Type B pancreatic cell (in vitro differentiated cells): ENCODE measurements at regions not wholly inside any gene's neighbourhood (a gene's known extent, or its start where the extent isn't known, plus 50 kb on each side); places are given as distances from the start of the nearest gene placed in this dataset.

Source experiments
- DNase-seq: peaks from one replicate; pipeline ENCODE4 v3.0.0; 2021; ENCODE audit warnings: mixed read lengths; ENCODE audit not compliant: unreplicated experiment; ENCODE audit errors: extremely low spot score
- H3K27ac Mint-ChIP-seq: 2 replicates; pipeline ENCODE4 v1.8.0; 2021; ENCODE audit warnings: mild to moderate bottlenecking, mixed read lengths
- H3K27me3 Mint-ChIP-seq: 2 replicates; pipeline ENCODE4 v1.8.0; 2021; ENCODE audit warnings: mixed read lengths
- H3K36me3 Mint-ChIP-seq: 2 replicates; pipeline ENCODE4 v1.8.0; 2021; ENCODE audit warnings: mixed read lengths
- H3K4me1 Mint-ChIP-seq: one replicate; pipeline ENCODE4 v1.8.0; 2021; ENCODE audit warnings: mixed read lengths; ENCODE audit not compliant: unreplicated experiment
- H3K4me3 Mint-ChIP-seq: 2 replicates; pipeline ENCODE4 v1.8.0; 2021; ENCODE audit warnings: mild to moderate bottlenecking, mixed read lengths
- H3K9me3 Mint-ChIP-seq: 2 replicates; pipeline ENCODE4 v1.8.0; 2021; ENCODE audit warnings: mixed read lengths
- TF ChIP-seq, protein P1 (sequence below): fragments of 200-600 bp; sonication (generic); conservative IDR thresholded peaks from 2 replicates; pipeline ENCODE4 v1.5.0; 2021; ENCODE audit warnings: antibody characterized with exemption, mild to moderate bottlenecking

- no peaks in the 10 kb centered on the region for H3K36me3 Mint-ChIP-seq
Observed at GRCh38 chr3:83302091-83302490, 1540.6 kb upstream of the GBE1 start.

GRCh38 chr3:83317605-83318004, 1556.2 kb upstream of the GBE1 start:
- TF ChIP-seq, protein P1, sequence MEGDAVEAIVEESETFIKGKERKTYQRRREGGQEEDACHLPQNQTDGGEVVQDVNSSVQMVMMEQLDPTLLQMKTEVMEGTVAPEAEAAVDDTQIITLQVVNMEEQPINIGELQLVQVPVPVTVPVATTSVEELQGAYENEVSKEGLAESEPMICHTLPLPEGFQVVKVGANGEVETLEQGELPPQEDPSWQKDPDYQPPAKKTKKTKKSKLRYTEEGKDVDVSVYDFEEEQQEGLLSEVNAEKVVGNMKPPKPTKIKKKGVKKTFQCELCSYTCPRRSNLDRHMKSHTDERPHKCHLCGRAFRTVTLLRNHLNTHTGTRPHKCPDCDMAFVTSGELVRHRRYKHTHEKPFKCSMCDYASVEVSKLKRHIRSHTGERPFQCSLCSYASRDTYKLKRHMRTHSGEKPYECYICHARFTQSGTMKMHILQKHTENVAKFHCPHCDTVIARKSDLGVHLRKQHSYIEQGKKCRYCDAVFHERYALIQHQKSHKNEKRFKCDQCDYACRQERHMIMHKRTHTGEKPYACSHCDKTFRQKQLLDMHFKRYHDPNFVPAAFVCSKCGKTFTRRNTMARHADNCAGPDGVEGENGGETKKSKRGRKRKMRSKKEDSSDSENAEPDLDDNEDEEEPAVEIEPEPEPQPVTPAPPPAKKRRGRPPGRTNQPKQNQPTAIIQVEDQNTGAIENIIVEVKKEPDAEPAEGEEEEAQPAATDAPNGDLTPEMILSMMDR = no peak
- no peak for DNase-seq
- no peak overlapping the region for H3K27ac Mint-ChIP-seq
- no peaks in the 10 kb centered on the region for H3K36me3 Mint-ChIP-seq
- no peaks in the 10 kb centered on the region for H3K9me3 Mint-ChIP-seq
- H3K4me3 Mint-ChIP-seq = no peak overlapping the region
- H3K27me3 Mint-ChIP-seq = no peaks in the 10 kb centered on the region
- no peaks in the 10 kb centered on the region for H3K4me1 Mint-ChIP-seq

More at GRCh38 chr3:83302091-83302490, 1540.6 kb upstream of the GBE1 start:
- Mint-ChIP-seq H3K27me3 (no peaks in the 10 kb centered on the region), H3K4me3 (no peak overlapping the region), H3K9me3 (no peaks in the 10 kb centered on the region), H3K4me1 (no peaks in the 10 kb centered on the region), H3K27ac (no peak overlapping the region)
- TF ChIP-seq, protein P1 = no peak
- DNase-seq = no peak

- no peak overlapping the region for H3K27ac Mint-ChIP-seq
- TF ChIP-seq, protein P1 = no peak
- H3K27me3 Mint-ChIP-seq = no peaks in the 10 kb centered on the region
- no peaks in the 10 kb centered on the region for H3K4me1 Mint-ChIP-seq
- H3K4me3 Mint-ChIP-seq = no peak overlapping the region
- no peak for DNase-seq
- no peaks in the 10 kb centered on the region for H3K9me3 Mint-ChIP-seq
- no peaks in the 10 kb centered on the region for H3K36me3 Mint-ChIP-seq
Observed at GRCh38 chr3:83320726-83321125, 1559.3 kb upstream of the GBE1 start.

DNA sequence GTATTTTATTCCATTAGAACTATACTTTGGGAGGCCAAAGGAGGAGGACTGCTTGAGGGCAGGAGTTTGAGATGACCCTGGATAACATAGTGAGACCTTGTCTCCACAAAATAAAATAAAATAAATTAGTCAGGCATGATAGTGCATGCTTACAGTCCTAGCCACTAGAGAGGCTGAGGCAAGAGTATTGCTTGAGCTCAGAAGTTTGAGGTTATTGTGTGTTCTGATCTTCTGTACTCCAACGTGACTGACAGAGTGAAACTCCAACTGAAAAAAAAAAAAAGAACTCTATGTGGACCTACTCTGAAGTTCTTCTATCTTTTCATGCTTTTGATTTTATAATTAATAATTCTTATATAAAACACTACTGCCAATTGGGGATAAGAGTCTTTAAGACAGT, 1560.0 kb upstream of the GBE1 start:
- no peak for DNase-seq

DNA sequence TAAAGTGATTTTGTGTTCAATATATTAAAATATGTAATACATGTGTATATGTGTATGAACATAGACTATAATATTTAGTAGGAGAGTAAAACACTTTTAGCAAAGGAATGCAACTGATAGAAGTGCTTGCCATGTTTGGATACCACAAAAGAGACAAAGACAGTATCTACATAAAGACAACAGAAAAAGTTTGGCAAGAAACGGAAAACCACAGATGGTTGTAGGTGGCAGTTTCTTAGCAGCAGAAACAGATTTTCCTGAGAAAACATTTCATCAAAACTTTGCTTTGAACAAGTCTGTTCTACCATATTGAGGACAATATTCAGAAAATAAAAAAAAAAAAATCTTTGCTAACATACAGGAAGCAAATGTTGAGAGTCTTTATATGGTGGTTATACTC, 1560.4 kb upstream of the GBE1 start:
- TF ChIP-seq, protein P1 = no peak
- Mint-ChIP-seq H3K4me1 (no peaks in the 10 kb centered on the region), H3K9me3 (no peaks in the 10 kb centered on the region), H3K4me3 (no peak overlapping the region), H3K36me3 (no peaks in the 10 kb centered on the region), H3K27ac (no peak overlapping the region), H3K27me3 (no peaks in the 10 kb centered on the region)
- no peak for DNase-seq

More for the DNA sequence above, 1560.0 kb upstream of the GBE1 start:
- Mint-ChIP-seq H3K27ac (no peak overlapping the region), H3K4me1 (no peaks in the 10 kb centered on the region), H3K27me3 (no peaks in the 10 kb centered on the region), H3K4me3 (no peak overlapping the region), H3K36me3 (no peaks in the 10 kb centered on the region), H3K9me3 (no peaks in the 10 kb centered on the region)
- TF ChIP-seq, protein P1 = no peak

DNA sequence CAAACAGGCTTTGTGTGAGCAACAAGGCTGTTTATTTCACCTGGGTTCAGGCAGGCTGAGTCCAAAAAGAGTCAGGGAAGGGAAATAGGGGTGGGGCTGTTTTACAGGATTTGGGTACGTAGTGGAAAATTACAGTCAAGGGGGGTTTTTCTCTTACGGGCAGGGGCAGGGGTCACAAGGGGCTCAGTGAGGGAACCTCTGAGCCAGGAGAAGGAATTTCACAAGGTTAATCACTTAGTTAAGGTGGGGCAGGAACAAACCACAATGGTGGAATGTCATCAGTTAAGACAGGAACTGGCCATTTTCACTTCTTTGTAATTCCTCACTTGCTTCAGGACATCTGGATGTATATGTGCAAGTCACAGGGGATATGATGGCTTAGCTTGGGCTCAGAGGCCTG, 1592.8 kb upstream of the GBE1 start:
- no peak overlapping the region for H3K27ac Mint-ChIP-seq
- no peaks in the 10 kb centered on the region for H3K36me3 Mint-ChIP-seq
- H3K4me1 Mint-ChIP-seq = no peaks in the 10 kb centered on the region

More for the DNA sequence above, 1592.8 kb upstream of the GBE1 start:
- H3K9me3 Mint-ChIP-seq = peaks cover 6% of the 10 kb centered on the region
- TF ChIP-seq, protein P1 = no peak
- no peak overlapping the region for H3K4me3 Mint-ChIP-seq
- no peak for DNase-seq
- no peaks in the 10 kb centered on the region for H3K27me3 Mint-ChIP-seq
